ENCODE measurements at regions not wholly inside any gene's neighbourhood (a gene's known extent, or its start where the extent isn't known, plus 50 kb on each side); places are given as distances from the start of the nearest gene placed in this dataset.

DNA sequence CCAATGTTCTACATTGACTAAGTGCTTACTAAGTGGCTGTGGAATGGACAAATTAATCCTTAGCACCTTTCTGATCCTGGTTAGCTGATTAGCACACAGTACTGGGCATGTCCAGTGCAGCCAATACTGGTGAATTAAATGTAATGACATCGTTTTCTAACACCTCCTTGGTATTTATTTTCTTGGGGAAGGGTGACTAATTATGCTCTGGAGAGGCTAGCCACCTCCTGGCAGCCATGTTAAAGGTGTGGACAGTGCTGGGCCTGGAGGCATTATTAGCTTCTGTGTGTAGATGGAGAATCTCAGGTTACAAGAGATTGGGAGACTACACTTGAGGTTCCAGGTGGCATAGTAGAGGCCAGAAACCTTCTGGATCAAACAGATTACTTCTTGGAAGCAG is 230.9 kb upstream of the DDHD1 start:
- intact Hi-C loops (cut with DNase I, micrococcal nuclease), result no loop called here
- ATAC-seq (no peak), DNase-seq (no peak)
- Histone ChIP-seq H3K9me3 (no peaks in the 10 kb centered on the region), H3K4me3 (no peak overlapping the region), H3K36me3 (ENCODE audit: low read depth) (no peaks in the 10 kb centered on the region), H3K4me1 (ENCODE audit: low read depth) (no peaks in the 10 kb centered on the region)
- TF ChIP-seq, protein P1, sequence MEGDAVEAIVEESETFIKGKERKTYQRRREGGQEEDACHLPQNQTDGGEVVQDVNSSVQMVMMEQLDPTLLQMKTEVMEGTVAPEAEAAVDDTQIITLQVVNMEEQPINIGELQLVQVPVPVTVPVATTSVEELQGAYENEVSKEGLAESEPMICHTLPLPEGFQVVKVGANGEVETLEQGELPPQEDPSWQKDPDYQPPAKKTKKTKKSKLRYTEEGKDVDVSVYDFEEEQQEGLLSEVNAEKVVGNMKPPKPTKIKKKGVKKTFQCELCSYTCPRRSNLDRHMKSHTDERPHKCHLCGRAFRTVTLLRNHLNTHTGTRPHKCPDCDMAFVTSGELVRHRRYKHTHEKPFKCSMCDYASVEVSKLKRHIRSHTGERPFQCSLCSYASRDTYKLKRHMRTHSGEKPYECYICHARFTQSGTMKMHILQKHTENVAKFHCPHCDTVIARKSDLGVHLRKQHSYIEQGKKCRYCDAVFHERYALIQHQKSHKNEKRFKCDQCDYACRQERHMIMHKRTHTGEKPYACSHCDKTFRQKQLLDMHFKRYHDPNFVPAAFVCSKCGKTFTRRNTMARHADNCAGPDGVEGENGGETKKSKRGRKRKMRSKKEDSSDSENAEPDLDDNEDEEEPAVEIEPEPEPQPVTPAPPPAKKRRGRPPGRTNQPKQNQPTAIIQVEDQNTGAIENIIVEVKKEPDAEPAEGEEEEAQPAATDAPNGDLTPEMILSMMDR (IDR thresholded peaks at IDR 0.05), result no peak

DNA sequence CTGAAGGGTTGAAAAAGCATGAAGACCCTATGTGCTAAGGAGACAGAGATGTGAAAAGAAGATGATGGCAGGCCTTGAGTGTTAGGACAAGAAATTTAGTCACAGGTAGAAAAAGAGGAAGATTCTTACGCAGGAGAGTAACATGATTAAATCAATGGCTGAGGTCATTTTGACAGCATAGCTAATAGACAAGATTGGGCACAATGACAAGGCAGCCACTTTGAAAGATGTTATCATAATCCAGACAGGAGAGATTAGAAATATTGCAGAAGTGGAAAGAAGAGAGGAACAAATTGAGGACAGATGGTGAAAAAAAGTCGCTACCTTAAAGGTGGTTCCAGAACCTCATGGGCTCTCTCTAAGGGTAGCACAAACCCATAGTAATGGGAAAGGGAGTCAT is 228.8 kb upstream of the DDHD1 start:
- intact Hi-C loops (cut with DNase I, micrococcal nuclease), result no loop called here
- H3K9me3 ChIP-seq, result no peaks in the 10 kb centered on the region
- TF ChIP-seq, protein P1 (IDR thresholded peaks at IDR 0.05), result no peak
- H3K4me3 ChIP-seq, result no peak overlapping the region
- DNase-seq (no peak), ATAC-seq (no peak)
- H3K36me3 ChIP-seq (ENCODE audit: low read depth), result no peaks in the 10 kb centered on the region
- no peaks in the 10 kb centered on the region for H3K4me1 ChIP-seq (ENCODE audit: low read depth)

DNA sequence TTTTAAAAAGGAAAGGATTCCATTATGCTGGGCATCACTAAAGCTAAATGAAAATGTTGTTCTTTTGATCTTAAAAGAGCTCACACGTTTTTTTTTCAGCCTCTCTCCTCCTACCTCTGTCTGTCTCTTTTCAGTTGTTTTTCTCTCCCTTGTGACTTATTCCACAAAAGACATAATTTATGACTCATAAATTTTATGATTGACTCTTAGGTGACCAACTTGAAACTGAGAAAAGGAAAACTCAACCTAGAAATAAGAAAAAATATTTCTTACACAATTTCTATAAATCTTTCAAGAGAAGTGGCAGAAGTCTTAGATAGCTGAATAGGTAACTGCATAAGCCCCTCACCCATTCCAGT is 227.7 kb upstream of the DDHD1 start:
- H3K4me3 ChIP-seq, result no peak overlapping the region
- DNase-seq (no peak), ATAC-seq (no peak)
- TF ChIP-seq, protein P1 (IDR thresholded peaks at IDR 0.05), result no peak
- no peaks in the 10 kb centered on the region for H3K9me3 ChIP-seq
- H3K36me3 ChIP-seq (ENCODE audit: low read depth), result no peaks in the 10 kb centered on the region
- no peaks in the 10 kb centered on the region for H3K4me1 ChIP-seq (ENCODE audit: low read depth)
- intact Hi-C loops (cut with DNase I, micrococcal nuclease), result no loop called here

DNA sequence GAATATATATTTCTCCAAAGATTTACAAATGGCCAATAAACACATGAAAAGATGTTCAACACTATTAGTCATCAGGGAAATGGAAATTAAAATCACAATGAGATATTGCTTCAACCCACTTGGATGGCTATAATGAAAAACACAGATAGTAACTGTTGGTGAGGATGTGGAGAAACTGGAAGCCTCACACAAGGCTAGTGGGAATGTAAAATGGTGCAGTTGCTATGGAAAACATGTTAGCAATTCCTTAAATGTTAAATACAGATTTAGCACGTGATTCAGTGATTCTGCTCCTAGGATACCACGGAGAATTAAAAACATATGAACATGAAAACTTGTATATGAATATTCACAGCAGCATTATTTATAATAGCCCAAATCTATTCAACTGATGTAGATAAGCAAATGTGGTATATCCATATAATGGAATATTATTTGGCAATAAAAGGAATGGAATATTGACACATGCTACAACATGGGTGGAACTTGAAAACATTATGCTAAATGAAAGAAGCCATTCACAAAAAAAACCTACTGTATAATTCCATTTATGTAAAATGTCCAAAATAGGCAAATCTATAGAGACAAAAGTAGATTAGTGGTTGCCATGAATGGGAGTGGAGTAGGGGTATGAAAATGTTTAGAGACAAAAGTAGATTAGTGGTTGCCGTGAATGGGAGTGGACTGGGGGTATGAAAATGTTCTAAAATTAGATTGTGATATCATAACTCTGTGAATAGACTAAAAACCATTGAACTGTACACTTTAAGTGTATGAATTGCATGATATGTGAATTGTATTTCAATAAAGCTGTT is 227.1 kb upstream of the DDHD1 start:
- Histone ChIP-seq H3K36me3 (ENCODE audit: low read depth) (no peaks in the 10 kb centered on the region), H3K9me3 (no peaks in the 10 kb centered on the region), H3K4me3 (no peak overlapping the region), H3K4me1 (ENCODE audit: low read depth) (no peaks in the 10 kb centered on the region)
- intact Hi-C loops (cut with DNase I, micrococcal nuclease), result no loop called here
- no peak for DNase-seq
- TF ChIP-seq, protein P1 (IDR thresholded peaks at IDR 0.05), result no peak
- no peak for ATAC-seq

DNA sequence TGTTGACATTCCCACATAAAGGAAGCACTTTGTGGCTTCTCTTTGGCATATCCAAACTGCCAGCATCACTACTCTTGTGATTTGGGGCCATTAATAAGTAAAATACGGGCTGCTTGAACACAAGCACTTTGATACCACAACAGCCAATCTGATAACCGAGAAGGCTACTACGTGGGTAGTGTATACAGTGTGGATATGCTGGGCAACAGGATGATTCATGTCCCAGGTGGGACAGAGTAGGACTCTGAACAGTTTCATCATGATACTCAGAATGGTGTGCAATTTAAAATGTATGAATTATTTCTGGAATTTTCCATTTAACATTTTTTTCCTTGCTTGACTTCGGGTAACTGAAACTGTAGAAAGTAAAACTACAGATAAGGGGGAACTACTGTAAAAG is 225.0 kb upstream of the DDHD1 start:
- Histone ChIP-seq H3K4me1 (ENCODE audit: low read depth) (no peaks in the 10 kb centered on the region), H3K4me3 (no peak overlapping the region), H3K36me3 (ENCODE audit: low read depth) (no peaks in the 10 kb centered on the region), H3K9me3 (no peaks in the 10 kb centered on the region)
- ATAC-seq (no peak), DNase-seq (no peak)
- TF ChIP-seq, protein P1 (IDR thresholded peaks at IDR 0.05), result no peak
- intact Hi-C loops (cut with DNase I, micrococcal nuclease), result no loop called here

DNA sequence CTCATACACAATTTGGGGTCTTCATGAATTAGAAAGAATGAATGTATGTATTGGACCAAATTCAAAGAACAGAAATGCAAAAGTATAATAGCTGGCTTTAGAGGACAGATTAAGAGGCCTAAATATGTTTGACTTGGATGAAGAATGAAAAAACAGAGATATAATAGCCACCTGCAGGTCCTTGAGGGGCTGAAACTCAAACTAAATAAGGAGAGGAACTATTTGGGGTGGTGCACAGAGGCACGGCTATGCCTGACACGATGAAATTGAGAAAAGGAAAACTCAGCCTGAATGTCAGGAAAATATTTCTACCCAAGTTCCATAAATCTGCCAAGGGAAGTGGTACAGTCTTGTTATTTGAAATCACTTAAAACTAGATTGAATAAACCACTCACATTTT is 222.9 kb upstream of the DDHD1 start:
- TF ChIP-seq, protein P1 (IDR thresholded peaks at IDR 0.05), result no peak
- ATAC-seq, result no peak

More for the DNA sequence above, 222.9 kb upstream of the DDHD1 start:
- Histone ChIP-seq H3K4me3 (no peak overlapping the region), H3K4me1 (ENCODE audit: low read depth) (no peaks in the 10 kb centered on the region), H3K9me3 (no peaks in the 10 kb centered on the region), H3K36me3 (ENCODE audit: low read depth) (no peaks in the 10 kb centered on the region)
- intact Hi-C loops (cut with DNase I, micrococcal nuclease), result no loop called here
- DNase-seq, result no peak

Measured in mucosa of descending colon (tissue), 3 donors.